Testis (tissue), 2 donors: ENCODE measurements at regions not wholly inside any gene's neighbourhood (a gene's known extent, or its start where the extent isn't known, plus 50 kb on each side); places are given as distances from the start of the nearest gene placed in this dataset.

Experiments
- DNase-seq: peaks from one replicate; pipeline ENCODE4 v3.0.0-alpha.2; 2019
- H3K27ac ChIP-seq, 2 donors: fragments of 200-600 bp; sonication (generic); one replicate each; pipeline ENCODE4 v1.5.1; 2019
- H3K27me3 ChIP-seq: fragments of 200-600 bp; sonication (generic); one replicate; pipeline ENCODE4 v1.5.1; 2019
- H3K36me3 ChIP-seq: fragments of 200-600 bp; sonication (generic); one replicate; pipeline ENCODE4 v1.5.1; 2017; ENCODE audit warnings: low read depth; ENCODE audit errors: missing control alignments
- H3K4me1 ChIP-seq: fragments of 200-600 bp; sonication (generic); one replicate; pipeline ENCODE4 v1.5.1; 2019
- H3K4me3 ChIP-seq, 2 donors: fragments of 200-600 bp; sonication (generic); one replicate each; pipeline ENCODE4 v1.5.1; 2017 to 2019
- H3K9me3 ChIP-seq: fragments of 200-600 bp; sonication (generic); one replicate; pipeline ENCODE4 v1.5.1; 2017
- CTCF ChIP-seq, 3 experiments: fragments of 450-650 bp in 2 of 3; fragments of 200-600 bp in 1 of 3; sonication (generic) in 1 of 3; IDR thresholded peaks; one replicate each; pipeline ENCODE4 v1.5.1; 2016 to 2019; ENCODE audit warnings: antibody characterized with exemption in 3 of 3, mild to moderate bottlenecking in 2 of 3, moderate library complexity in 1 of 3
- POLR2A ChIP-seq: fragments of 450-650 bp; IDR thresholded peaks from one replicate; pipeline ENCODE4 v1.6.1; 2017; ENCODE audit warnings: antibody characterized with exemption, mild to moderate bottlenecking, moderate library complexity
- WGBS, 2 donors: methylation state at CpG; one replicate each; pipeline ENCODE4 v1.1.5; 2018; 5-methylcytosine and 5-hydroxymethylcytosine counted together
- intact Hi-C: fragments of 100-400 bp; cut with DNase I; formaldehyde crosslinking; loops from one replicate; pipeline ENCODE4 v1.15.1; 2023; ENCODE audit warnings: low total_unique reads

GRCh38 chr5:171634511-171634910 is 151.1 kb upstream of the SMIM23 start:
- no peak for TF ChIP-seq POLR2A
- no peak for TF ChIP-seq CTCF (IDR thresholded peaks at IDR 0.05)
- Histone ChIP-seq H3K27me3 (no peaks in the 10 kb centered on the region), H3K27ac (no peak overlapping the region), H3K4me3 (no peak overlapping the region), H3K36me3 (no peaks in the 10 kb centered on the region), H3K9me3 (no peaks in the 10 kb centered on the region), H3K4me1 (peaks cover 5% of the 10 kb centered on the region)
- intact Hi-C loops = no loop called here
- DNase-seq = no peak

- peaks cover 3% of the 10 kb centered on the region for H3K4me1 ChIP-seq
- no peak overlapping the region for H3K4me3 ChIP-seq
- 77 to 90% methylated on average over 2 of the region's 2 CpGs for WGBS, 2 donors
- no peak for TF ChIP-seq POLR2A
- TF ChIP-seq CTCF (IDR thresholded peaks at IDR 0.05) = no peak
- H3K27ac ChIP-seq = no peak overlapping the region
- no peaks in the 10 kb centered on the region for H3K27me3 ChIP-seq
- H3K36me3 ChIP-seq = no peaks in the 10 kb centered on the region
- no peak for DNase-seq
- intact Hi-C loops = no loop called here
- H3K9me3 ChIP-seq = no peaks in the 10 kb centered on the region
These were observed 150.6 kb upstream of the SMIM23 start for GRCh38 chr5:171635028-171635427.

GRCh38 chr5:171635561-171636245 is 149.9 kb upstream of the SMIM23 start:
- no peaks in the 10 kb centered on the region for H3K9me3 ChIP-seq
- WGBS, 2 donors = 82% methylated on average over 8 of the region's 8 CpGs
- H3K4me1 ChIP-seq = peaks cover 2% of the 10 kb centered on the region
- no peaks in the 10 kb centered on the region for H3K36me3 ChIP-seq
- intact Hi-C loops = no loop called here
- no peaks in the 10 kb centered on the region for H3K27me3 ChIP-seq
- no peak overlapping the region for H3K4me3 ChIP-seq
- TF ChIP-seq POLR2A (no peak), CTCF (IDR thresholded peaks at IDR 0.05) (no peak)
- no peak for DNase-seq
- no peak overlapping the region for H3K27ac ChIP-seq

- no peaks in the 10 kb centered on the region for H3K9me3 ChIP-seq
- no peaks in the 10 kb centered on the region for H3K36me3 ChIP-seq
- no peak overlapping the region for H3K4me3 ChIP-seq
- 86 to 95% methylated on average over 1 of the region's 1 CpG for WGBS, 2 donors
- intact Hi-C loops = no loop called here
- TF ChIP-seq POLR2A = no peak
- no peak for TF ChIP-seq CTCF (IDR thresholded peaks at IDR 0.05)
- peaks cover 3% of the 10 kb centered on the region for H3K4me1 ChIP-seq
- no peak for DNase-seq
- H3K27me3 ChIP-seq = no peaks in the 10 kb centered on the region
- no peak overlapping the region for H3K27ac ChIP-seq
These were observed 147.8 kb upstream of the SMIM23 start for GRCh38 chr5:171637811-171638210.

- TF ChIP-seq CTCF (IDR thresholded peaks at IDR 0.05) = no peak
- no peak for TF ChIP-seq POLR2A
- Histone ChIP-seq H3K4me1 (peaks cover 3% of the 10 kb centered on the region), H3K9me3 (no peaks in the 10 kb centered on the region), H3K36me3 (no peaks in the 10 kb centered on the region), H3K27ac (no peak overlapping the region), H3K27me3 (no peaks in the 10 kb centered on the region), H3K4me3 (no peak overlapping the region)
- DNase-seq = no peak
- WGBS, 2 donors = 58 to 67% methylated on average over 4 of the region's 4 CpGs
- intact Hi-C loops = no loop called here
These were observed 146.4 kb upstream of the SMIM23 start for GRCh38 chr5:171639205-171639621.
